HG03521 (cell line): ENCODE measurements at regions not wholly inside any gene's neighbourhood (a gene's known extent, or its start where the extent isn't known, plus 50 kb on each side); places are given as distances from the start of the nearest gene placed in this dataset.
"Not testable (repeated sequence)": the region's sequence is repeated elsewhere in the genome, so short reads cannot be mapped to it uniquely, and the experiment has no call there.

Experiments
- ATAC-seq: cut with Tn5 transposase; IDR thresholded peaks from one replicate; pipeline ENCODE4 v1.9.1; 2021; ENCODE audit warnings: mild to moderate bottlenecking, moderate library complexity; ENCODE audit not compliant: unreplicated experiment

- ATAC-seq = no peak
Measured at GRCh38 chr16:66035096-66035495, 331.4 kb upstream of the CDH5 start.

- ATAC-seq = no peak
Measured at GRCh38 chr16:66032841-66033240, 333.6 kb upstream of the CDH5 start.

GRCh38 chr16:66030036-66030435, 336.5 kb upstream of the CDH5 start:
- no peak for ATAC-seq

- ATAC-seq = no peak
Measured at GRCh38 chr16:66028510-66029216, 337.8 kb upstream of the CDH5 start.

GRCh38 chr16:66026787-66027330, 339.6 kb upstream of the CDH5 start:
- ATAC-seq = no peak

- ATAC-seq = no peak
Measured at GRCh38 chr16:66026211-66026610, 340.3 kb upstream of the CDH5 start.

- ATAC-seq = no peak
Measured at GRCh38 chr16:66025751-66026150, 340.7 kb upstream of the CDH5 start.

- ATAC-seq = not testable (repeated sequence)
Measured at GRCh38 chr16:66024567-66024966, 341.9 kb upstream of the CDH5 start.

GRCh38 chr16:66023481-66023880, 343.0 kb upstream of the CDH5 start:
- ATAC-seq = no peak

- ATAC-seq = no peak
Measured at GRCh38 chr16:66020642-66021041, 345.8 kb upstream of the CDH5 start.

GRCh38 chr16:66020046-66020445, 346.4 kb upstream of the CDH5 start:
- ATAC-seq = no peak

- ATAC-seq = not testable (repeated sequence)
Measured at GRCh38 chr16:66019502-66019901, 347.0 kb upstream of the CDH5 start.

- no peak for ATAC-seq
Measured at GRCh38 chr16:66014221-66014620, 352.3 kb upstream of the CDH5 start.

GRCh38 chr16:66013486-66013885, 353.0 kb upstream of the CDH5 start:
- ATAC-seq = no peak

- no peak for ATAC-seq
Measured at GRCh38 chr16:66008136-66008535, 358.4 kb upstream of the CDH5 start.

- ATAC-seq = no peak
Measured at GRCh38 chr16:66007717-66008116, 358.8 kb upstream of the CDH5 start.

- ATAC-seq = no peak
Measured at GRCh38 chr16:66006485-66006884, 360.0 kb upstream of the CDH5 start.

GRCh38 chr16:66004699-66005098, 361.8 kb upstream of the CDH5 start:
- ATAC-seq = no peak

- ATAC-seq = no peak
Measured at GRCh38 chr16:66003201-66003600, 363.3 kb upstream of the CDH5 start.

GRCh38 chr16:66002601-66003000, 363.9 kb upstream of the CDH5 start:
- ATAC-seq = no peak

GRCh38 chr16:66001432-66001831, 365.1 kb upstream of the CDH5 start:
- ATAC-seq = no peak

GRCh38 chr16:65998443-65998842, 368.0 kb upstream of the CDH5 start:
- no peak for ATAC-seq

- no peak for ATAC-seq
Measured at GRCh38 chr16:65994291-65994690, 372.2 kb upstream of the CDH5 start.
